Glutamatergic neuron (in vitro differentiated cells): ENCODE measurements at regions not wholly inside any gene's neighbourhood (a gene's known extent, or its start where the extent isn't known, plus 50 kb on each side); places are given as distances from the start of the nearest gene placed in this dataset.

ENCODE experiments used
- DNase-seq: peaks from one replicate; pipeline ENCODE4 v3.0.0; 2022
- H3K27ac Mint-ChIP-seq: one replicate; pipeline ENCODE4 v1.8.0; 2020; ENCODE audit warnings: mild to moderate bottlenecking, mixed read lengths, inconsistent platforms; ENCODE audit not compliant: unreplicated experiment
- H3K27me3 Mint-ChIP-seq: one replicate; pipeline ENCODE4 v1.8.0; 2020; ENCODE audit warnings: mild to moderate bottlenecking, moderate library complexity, mixed read lengths, inconsistent platforms; ENCODE audit not compliant: unreplicated experiment
- H3K36me3 Mint-ChIP-seq: one replicate; pipeline ENCODE4 v1.8.0; 2020; ENCODE audit warnings: mild to moderate bottlenecking, mixed read lengths, inconsistent platforms; ENCODE audit not compliant: unreplicated experiment
- H3K4me1 Mint-ChIP-seq: one replicate; pipeline ENCODE4 v1.8.0; 2020; ENCODE audit warnings: mild to moderate bottlenecking, low read depth, mixed read lengths, inconsistent platforms; ENCODE audit not compliant: unreplicated experiment
- H3K4me3 Mint-ChIP-seq: one replicate; pipeline ENCODE4 v1.8.0; 2020; ENCODE audit warnings: mild to moderate bottlenecking, mixed read lengths, inconsistent platforms; ENCODE audit not compliant: unreplicated experiment
- H3K9me3 Mint-ChIP-seq: one replicate; pipeline ENCODE4 v1.8.0; 2020; ENCODE audit warnings: mild to moderate bottlenecking, moderate library complexity, mixed read lengths, inconsistent platforms; ENCODE audit not compliant: unreplicated experiment
- TF ChIP-seq, protein P1 (sequence below): fragments of 200-600 bp; sonication (generic); IDR thresholded peaks from one replicate; pipeline ENCODE4 v1.5.0; 2021; ENCODE audit not compliant: partially characterized antibody, unreplicated experiment

- TF ChIP-seq, protein P1, sequence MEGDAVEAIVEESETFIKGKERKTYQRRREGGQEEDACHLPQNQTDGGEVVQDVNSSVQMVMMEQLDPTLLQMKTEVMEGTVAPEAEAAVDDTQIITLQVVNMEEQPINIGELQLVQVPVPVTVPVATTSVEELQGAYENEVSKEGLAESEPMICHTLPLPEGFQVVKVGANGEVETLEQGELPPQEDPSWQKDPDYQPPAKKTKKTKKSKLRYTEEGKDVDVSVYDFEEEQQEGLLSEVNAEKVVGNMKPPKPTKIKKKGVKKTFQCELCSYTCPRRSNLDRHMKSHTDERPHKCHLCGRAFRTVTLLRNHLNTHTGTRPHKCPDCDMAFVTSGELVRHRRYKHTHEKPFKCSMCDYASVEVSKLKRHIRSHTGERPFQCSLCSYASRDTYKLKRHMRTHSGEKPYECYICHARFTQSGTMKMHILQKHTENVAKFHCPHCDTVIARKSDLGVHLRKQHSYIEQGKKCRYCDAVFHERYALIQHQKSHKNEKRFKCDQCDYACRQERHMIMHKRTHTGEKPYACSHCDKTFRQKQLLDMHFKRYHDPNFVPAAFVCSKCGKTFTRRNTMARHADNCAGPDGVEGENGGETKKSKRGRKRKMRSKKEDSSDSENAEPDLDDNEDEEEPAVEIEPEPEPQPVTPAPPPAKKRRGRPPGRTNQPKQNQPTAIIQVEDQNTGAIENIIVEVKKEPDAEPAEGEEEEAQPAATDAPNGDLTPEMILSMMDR = no peak
- H3K27ac Mint-ChIP-seq = no peak overlapping the region
- H3K4me1 Mint-ChIP-seq = no peaks in the 10 kb centered on the region
- peaks cover 6% of the 10 kb centered on the region for H3K36me3 Mint-ChIP-seq
- no peaks in the 10 kb centered on the region for H3K27me3 Mint-ChIP-seq
- no peak for DNase-seq
- H3K9me3 Mint-ChIP-seq = no peaks in the 10 kb centered on the region
- H3K4me3 Mint-ChIP-seq = no peak overlapping the region
Measured at GRCh38 chr10:121155742-121156474, 304.7 kb downstream of the WDR11 start.

DNA sequence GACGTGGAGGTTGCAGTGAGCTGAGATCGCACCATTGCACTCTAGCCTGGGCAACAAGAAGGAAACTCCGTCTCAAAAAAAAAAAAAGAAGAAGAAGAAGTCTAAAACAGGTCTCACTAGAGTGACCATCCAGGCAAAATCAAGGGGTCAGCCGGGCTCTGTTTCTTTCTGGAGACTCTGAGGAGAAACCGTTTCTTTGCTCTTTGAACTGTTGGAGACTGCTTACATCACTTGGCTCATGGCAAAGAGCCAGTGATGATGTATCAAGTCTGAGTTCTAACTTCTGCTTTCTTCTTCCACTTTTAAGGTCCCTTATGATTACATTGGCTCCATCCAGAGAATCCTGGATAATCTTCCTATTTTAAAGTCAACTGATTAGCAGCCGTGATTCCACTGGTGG lies 306.8 kb downstream of the WDR11 start:
- TF ChIP-seq, protein P1 = no peak
- no peak for DNase-seq
- H3K4me1 Mint-ChIP-seq = no peaks in the 10 kb centered on the region

GRCh38 chr10:121158988-121159579 lies 307.9 kb downstream of the WDR11 start:
- DNase-seq = no peak
- Mint-ChIP-seq H3K9me3 (peaks cover 1% of the 10 kb centered on the region), H3K27me3 (no peaks in the 10 kb centered on the region), H3K4me1 (no peaks in the 10 kb centered on the region), H3K27ac (no peak overlapping the region), H3K36me3 (peaks cover 4% of the 10 kb centered on the region), H3K4me3 (no peak overlapping the region)
- TF ChIP-seq, protein P1 = no peak

More for the DNA sequence above, 306.8 kb downstream of the WDR11 start:
- Mint-ChIP-seq H3K27ac (no peak overlapping the region), H3K4me3 (no peak overlapping the region), H3K36me3 (no peaks in the 10 kb centered on the region), H3K9me3 (no peaks in the 10 kb centered on the region), H3K27me3 (no peaks in the 10 kb centered on the region)

DNA sequence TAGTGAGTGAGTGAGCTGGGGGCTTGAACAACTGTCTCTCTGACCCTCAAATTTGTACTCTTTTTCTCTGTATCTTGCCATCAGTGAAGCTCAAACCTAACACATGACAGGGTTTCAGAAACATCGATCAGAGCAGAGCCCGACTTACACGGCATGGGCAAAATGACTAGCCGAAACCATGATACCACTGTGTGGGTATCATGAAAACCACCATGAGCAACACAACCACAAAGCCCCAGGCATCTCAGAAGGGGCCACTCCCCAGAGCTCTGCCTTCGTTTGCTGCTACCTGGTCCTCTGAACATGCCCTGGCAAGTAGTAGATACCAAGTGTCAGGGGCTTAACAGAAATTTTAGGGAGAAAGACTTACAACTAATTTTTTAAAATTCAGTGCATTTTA lies 308.5 kb downstream of the WDR11 start:
- DNase-seq = no peak
- TF ChIP-seq, protein P1 = no peak
- Mint-ChIP-seq H3K27ac (no peak overlapping the region), H3K27me3 (no peaks in the 10 kb centered on the region), H3K9me3 (peaks cover 1% of the 10 kb centered on the region), H3K4me3 (no peak overlapping the region), H3K4me1 (no peaks in the 10 kb centered on the region), H3K36me3 (peaks cover 4% of the 10 kb centered on the region)

DNA sequence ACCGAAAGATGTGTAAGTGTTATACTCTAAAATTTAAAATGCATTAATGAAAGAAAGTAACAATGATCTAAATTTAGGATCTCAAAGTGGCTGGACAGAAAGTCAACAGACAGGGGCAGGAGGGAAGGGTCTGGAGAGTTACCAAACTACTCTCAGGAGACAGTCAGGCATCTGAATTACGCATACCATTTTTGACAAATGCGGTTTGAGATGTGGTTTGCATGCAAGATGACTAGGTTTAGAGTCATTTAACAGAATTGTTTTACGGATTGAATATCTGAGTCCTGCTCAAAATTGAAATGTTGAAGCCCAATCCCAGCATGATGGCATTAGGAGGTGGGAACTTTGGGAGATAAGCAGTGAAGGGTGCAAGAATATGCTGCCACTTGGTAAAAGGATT lies 314.1 kb downstream of the WDR11 start:
- H3K4me1 Mint-ChIP-seq = no peaks in the 10 kb centered on the region
- no peaks in the 10 kb centered on the region for H3K27me3 Mint-ChIP-seq
- TF ChIP-seq, protein P1 = no peak
- no peak overlapping the region for H3K4me3 Mint-ChIP-seq
- DNase-seq = no peak
- H3K36me3 Mint-ChIP-seq = peaks cover 4% of the 10 kb centered on the region
- no peak overlapping the region for H3K27ac Mint-ChIP-seq
- peaks cover 1% of the 10 kb centered on the region for H3K9me3 Mint-ChIP-seq
